ENCODE measurements at regions not wholly inside any gene's neighbourhood (a gene's known extent, or its start where the extent isn't known, plus 50 kb on each side); places are given as distances from the start of the nearest gene placed in this dataset.

DNA sequence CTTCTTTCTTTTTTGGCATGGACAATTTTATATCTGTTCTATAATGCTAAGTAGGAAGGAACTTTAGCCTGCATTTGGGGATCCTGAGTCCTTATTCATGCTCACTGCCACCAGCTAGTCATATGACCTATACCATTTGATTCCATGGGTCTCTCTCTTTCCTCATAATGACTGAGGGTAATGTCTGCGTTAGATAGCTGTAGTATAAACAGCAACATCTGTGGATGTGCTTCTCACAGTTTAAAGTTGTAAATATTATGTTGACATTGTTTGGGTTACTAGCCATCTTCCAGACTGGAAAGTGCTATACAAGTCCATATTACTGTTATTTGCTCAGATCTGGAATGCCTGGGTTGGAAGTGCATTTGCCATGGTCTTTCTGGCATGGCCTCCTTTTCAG, 274.9 kb upstream of the SEMA6D start:
- H3K27ac ChIP-seq, result no peak overlapping the region
- no peaks in the 10 kb centered on the region for H3K36me3 ChIP-seq (replicated peaks in 1 of 2; ENCODE audit: insufficient read depth in 1 of 2, low read depth in 2 of 2)
- H3K9me3 ChIP-seq, result no peaks in the 10 kb centered on the region
- no peak overlapping the region for H3K4me3 ChIP-seq
- 54 to 88% methylated on average over 1 of the region's 1 CpG for WGBS, 2 donors
- DNase-seq, result no peak
- intact Hi-C loops (cut with DNase I), result no loop called here
- no peak for TF ChIP-seq POLR2A (IDR thresholded peaks at IDR 0.05)
- TF ChIP-seq, protein P1, sequence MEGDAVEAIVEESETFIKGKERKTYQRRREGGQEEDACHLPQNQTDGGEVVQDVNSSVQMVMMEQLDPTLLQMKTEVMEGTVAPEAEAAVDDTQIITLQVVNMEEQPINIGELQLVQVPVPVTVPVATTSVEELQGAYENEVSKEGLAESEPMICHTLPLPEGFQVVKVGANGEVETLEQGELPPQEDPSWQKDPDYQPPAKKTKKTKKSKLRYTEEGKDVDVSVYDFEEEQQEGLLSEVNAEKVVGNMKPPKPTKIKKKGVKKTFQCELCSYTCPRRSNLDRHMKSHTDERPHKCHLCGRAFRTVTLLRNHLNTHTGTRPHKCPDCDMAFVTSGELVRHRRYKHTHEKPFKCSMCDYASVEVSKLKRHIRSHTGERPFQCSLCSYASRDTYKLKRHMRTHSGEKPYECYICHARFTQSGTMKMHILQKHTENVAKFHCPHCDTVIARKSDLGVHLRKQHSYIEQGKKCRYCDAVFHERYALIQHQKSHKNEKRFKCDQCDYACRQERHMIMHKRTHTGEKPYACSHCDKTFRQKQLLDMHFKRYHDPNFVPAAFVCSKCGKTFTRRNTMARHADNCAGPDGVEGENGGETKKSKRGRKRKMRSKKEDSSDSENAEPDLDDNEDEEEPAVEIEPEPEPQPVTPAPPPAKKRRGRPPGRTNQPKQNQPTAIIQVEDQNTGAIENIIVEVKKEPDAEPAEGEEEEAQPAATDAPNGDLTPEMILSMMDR (IDR thresholded peaks at IDR 0.05), result no peak
- ATAC-seq, result no peak
- H3K4me1 ChIP-seq, result no peaks in the 10 kb centered on the region
- H3K27me3 ChIP-seq, result no peaks in the 10 kb centered on the region

DNA sequence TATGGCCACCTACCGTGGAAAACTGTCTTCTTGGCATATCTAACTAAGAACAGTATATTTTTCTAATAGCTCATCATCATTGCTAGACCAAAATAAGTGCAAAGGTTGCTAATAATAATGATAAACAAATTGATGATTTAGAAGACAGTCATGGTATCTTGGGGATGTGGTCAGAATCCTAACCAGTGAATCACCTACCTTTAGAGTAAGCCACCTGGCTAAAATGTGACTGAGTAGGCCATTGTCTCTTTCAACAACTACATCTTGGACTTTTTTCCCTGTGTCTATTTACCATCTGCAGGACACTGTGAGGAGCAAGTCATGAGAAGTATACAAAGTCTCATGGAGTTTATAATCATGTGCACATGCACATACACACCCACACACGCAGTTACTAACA, 273.5 kb upstream of the SEMA6D start:
- DNase-seq (no peak), ATAC-seq (no peak)
- Histone ChIP-seq H3K4me3 (no peak overlapping the region), H3K27ac (no peak overlapping the region), H3K9me3 (no peaks in the 10 kb centered on the region), H3K4me1 (no peaks in the 10 kb centered on the region), H3K27me3 (no peaks in the 10 kb centered on the region), H3K36me3 (replicated peaks in 1 of 2; ENCODE audit: insufficient read depth in 1 of 2, low read depth in 2 of 2) (no peaks in the 10 kb centered on the region)
- intact Hi-C loops (cut with DNase I), result no loop called here
- WGBS, 2 donors, result 81 to 88% methylated on average over 2 of the region's 2 CpGs
- TF ChIP-seq, protein P1 (IDR thresholded peaks at IDR 0.05), result no peak
- TF ChIP-seq POLR2A (IDR thresholded peaks at IDR 0.05), result no peak

DNA sequence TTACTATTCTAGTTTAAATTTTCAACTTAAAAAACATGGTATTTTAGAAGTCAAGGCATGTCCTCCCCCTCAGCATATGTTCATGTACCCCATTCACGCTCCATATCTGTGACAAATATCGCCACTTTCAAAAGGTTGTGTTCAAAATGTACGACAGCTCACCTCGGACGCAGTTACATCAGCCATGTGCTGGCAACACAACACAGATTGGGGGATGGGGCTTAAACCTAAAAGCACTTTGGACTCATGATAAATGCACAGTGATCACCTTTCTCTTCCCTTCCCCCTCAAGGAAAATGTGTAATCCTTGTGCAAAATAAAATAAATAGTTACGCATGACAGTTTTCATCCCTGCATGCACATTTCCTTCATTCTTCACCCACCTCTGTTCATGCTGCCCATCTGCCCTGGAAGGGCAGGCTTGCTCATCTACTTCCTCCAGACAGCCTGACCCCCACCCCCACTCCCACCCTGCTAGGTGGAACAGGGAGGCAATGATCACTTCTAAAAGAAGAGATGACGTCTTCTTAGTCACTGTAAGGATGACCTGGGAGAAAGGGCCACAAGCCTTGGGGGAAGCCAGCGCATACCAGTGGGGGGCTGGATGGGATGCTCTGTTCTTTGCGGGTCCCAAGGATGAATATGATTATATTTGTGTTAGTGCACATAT, 271.4 kb upstream of the SEMA6D start:
- no peak for ATAC-seq
- H3K9me3 ChIP-seq, result no peaks in the 10 kb centered on the region

DNA sequence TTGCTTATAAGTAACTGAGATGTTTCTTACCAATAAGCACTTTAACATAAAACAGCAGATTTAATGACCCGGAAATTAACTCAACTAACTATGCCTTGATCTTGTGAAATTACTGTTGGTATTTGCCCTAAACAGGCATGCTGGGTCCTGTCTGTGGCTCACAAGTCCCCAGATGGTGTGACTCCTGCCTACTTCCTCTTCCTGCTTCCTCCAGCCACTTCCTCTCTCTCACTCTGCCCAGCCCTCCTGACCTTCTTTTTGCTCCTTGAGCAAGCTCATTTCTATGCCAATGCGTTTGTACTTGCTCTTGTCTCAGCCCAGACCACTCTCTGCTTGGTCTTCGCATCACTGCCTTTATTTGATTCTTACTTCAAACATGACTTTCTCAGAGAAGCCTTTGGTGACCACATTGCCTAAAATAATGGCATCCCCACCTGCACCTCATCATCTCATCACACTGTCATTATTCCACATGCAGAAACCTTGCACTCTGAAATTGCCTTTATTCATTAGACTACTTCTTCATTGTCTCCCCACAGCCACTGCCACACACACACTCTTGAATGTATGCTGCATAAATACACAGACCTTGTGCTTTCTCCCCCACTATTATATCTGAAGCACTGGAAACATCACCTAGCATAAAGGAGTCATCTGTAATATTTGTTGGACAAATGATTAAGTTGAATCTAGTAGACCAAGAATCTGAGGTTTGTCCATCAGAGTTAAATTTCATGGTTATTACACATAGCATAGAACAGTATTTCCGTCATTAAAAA, 256.3 kb upstream of the SEMA6D start:
- Histone ChIP-seq H3K36me3 (replicated peaks in 1 of 2; ENCODE audit: insufficient read depth in 1 of 2, low read depth in 2 of 2) (no peaks in the 10 kb centered on the region), H3K27ac (no peak overlapping the region), H3K9me3 (no peaks in the 10 kb centered on the region), H3K27me3 (no peaks in the 10 kb centered on the region), H3K4me1 (no peaks in the 10 kb centered on the region), H3K4me3 (no peak overlapping the region)
- ATAC-seq, result no peak
- TF ChIP-seq, protein P1 (IDR thresholded peaks at IDR 0.05), result no peak
- 76 to 91% methylated on average over 4 of the region's 4 CpGs for WGBS, 2 donors
- intact Hi-C loops (cut with DNase I), result no loop called here
- DNase-seq, result no peak

More for the DNA sequence above, 271.4 kb upstream of the SEMA6D start:
- no peak overlapping the region for H3K4me3 ChIP-seq
- DNase-seq, result no peak
- no peaks in the 10 kb centered on the region for H3K36me3 ChIP-seq (replicated peaks in 1 of 2; ENCODE audit: insufficient read depth in 1 of 2, low read depth in 2 of 2)
- 82 to 93% methylated on average over 9 of the region's 9 CpGs for WGBS, 2 donors
- no peak overlapping the region for H3K27ac ChIP-seq
- no peaks in the 10 kb centered on the region for H3K27me3 ChIP-seq
- H3K4me1 ChIP-seq, result no peaks in the 10 kb centered on the region
- intact Hi-C loops (cut with DNase I), result no loop called here
- TF ChIP-seq, protein P1 (IDR thresholded peaks at IDR 0.05), result no peak
- no peak for TF ChIP-seq POLR2A (IDR thresholded peaks at IDR 0.05)

Measured in body of pancreas (tissue), 4 donors.